Tibial artery (tissue), 4 donors: ENCODE measurements at regions not wholly inside any gene's neighbourhood (a gene's known extent, or its start where the extent isn't known, plus 50 kb on each side); places are given as distances from the start of the nearest gene placed in this dataset.

Experiments
- DNase-seq, 2 donors: peaks; one replicate each; pipeline ENCODE4 v3.0.0-alpha.2; 2019
- H3K27ac ChIP-seq, 2 donors: fragments of 200-600 bp; sonication (generic) in 1 of 2; 1 replicate in 1 of 2; 2 replicates in 1 of 2; pipeline ENCODE4 v1.5.1; 2018 to 2019; ENCODE audit warnings: mild to moderate bottlenecking in 1 of 2
- H3K27me3 ChIP-seq, 2 donors: fragments of 200-600 bp; sonication (generic) in 1 of 2; one replicate each; pipeline versions ENCODE4 v1.5.1 to v1.6.0; 2016 to 2019
- H3K36me3 ChIP-seq, 3 donors: fragments of 200-600 bp; sonication (generic) in 2 of 3; one replicate each; pipeline ENCODE4 v1.5.1; 2016 to 2019; ENCODE audit warnings: mild to moderate bottlenecking in 2 of 3
- H3K4me1 ChIP-seq, 4 donors: fragments of 200-600 bp; sonication (generic) in 2 of 4; 1 replicate in 3 of 4; 2 replicates in 1 of 4; pipeline ENCODE4 v1.5.1; 2016 to 2019
- H3K4me3 ChIP-seq, 2 donors: fragments of 200-600 bp; sonication (generic) in 1 of 2; 1 replicate in 1 of 2; 2 replicates in 1 of 2; pipeline ENCODE4 v1.5.1; 2018 to 2019; ENCODE audit warnings: mild to moderate bottlenecking in 2 of 2
- H3K9me3 ChIP-seq, 3 donors: fragments of 200-600 bp; sonication (generic) in 1 of 3; one replicate each; pipeline ENCODE4 v1.5.1; 2016 to 2019
- intact Hi-C: fragments of 100-400 bp; cut with DNase I; formaldehyde crosslinking; loops from one replicate; pipeline ENCODE4 v1.15.0; 2023; ENCODE audit warnings: low total_unique reads
- TF ChIP-seq, protein P1 (sequence below), 2 experiments: fragments of 200-600 bp in 1 of 2; fragments of 450-650 bp in 1 of 2; IDR thresholded peaks; one replicate each; pipeline ENCODE4 v1.5.1; 2017 to 2019; ENCODE audit warnings: antibody characterized with exemption in 2 of 2, mild to moderate bottlenecking in 1 of 2, moderate library complexity in 1 of 2

DNA sequence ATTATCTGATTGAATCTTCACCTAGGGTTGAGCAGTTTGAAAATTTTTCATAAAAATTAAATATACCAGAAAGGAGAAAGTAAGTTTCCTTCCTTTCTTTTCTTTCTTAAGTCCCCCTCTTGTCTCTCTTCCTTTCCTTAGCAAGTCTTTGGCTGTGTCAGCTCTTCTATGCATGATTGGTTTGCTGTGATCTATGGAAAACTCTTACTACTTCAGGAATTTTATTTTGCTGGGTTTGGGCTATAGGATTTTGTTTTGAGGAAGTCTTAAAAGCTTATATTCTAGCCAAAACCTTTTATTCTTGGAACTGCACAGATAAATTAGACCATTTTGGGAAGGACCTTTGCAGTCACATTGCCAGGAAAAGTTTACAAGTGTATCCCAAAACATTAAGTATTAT is 173.4 kb upstream of the CITED2 start:
- Histone ChIP-seq H3K27me3 (no peaks in the 10 kb centered on the region), H3K27ac (peak overlapping the region in 1 of 2 donors; percentile 23), H3K4me1 (peaks cover 0 to 32% (median 23%) of the 10 kb centered on the region in 4 donors), H3K36me3 (no peaks in the 10 kb centered on the region), H3K9me3 (no peaks in the 10 kb centered on the region), H3K4me3 (no peak overlapping the region)
- intact Hi-C loops, result no loop called here
- TF ChIP-seq, protein P1, sequence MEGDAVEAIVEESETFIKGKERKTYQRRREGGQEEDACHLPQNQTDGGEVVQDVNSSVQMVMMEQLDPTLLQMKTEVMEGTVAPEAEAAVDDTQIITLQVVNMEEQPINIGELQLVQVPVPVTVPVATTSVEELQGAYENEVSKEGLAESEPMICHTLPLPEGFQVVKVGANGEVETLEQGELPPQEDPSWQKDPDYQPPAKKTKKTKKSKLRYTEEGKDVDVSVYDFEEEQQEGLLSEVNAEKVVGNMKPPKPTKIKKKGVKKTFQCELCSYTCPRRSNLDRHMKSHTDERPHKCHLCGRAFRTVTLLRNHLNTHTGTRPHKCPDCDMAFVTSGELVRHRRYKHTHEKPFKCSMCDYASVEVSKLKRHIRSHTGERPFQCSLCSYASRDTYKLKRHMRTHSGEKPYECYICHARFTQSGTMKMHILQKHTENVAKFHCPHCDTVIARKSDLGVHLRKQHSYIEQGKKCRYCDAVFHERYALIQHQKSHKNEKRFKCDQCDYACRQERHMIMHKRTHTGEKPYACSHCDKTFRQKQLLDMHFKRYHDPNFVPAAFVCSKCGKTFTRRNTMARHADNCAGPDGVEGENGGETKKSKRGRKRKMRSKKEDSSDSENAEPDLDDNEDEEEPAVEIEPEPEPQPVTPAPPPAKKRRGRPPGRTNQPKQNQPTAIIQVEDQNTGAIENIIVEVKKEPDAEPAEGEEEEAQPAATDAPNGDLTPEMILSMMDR (IDR thresholded peaks at IDR 0.05), result no peak
- no peak for DNase-seq

DNA sequence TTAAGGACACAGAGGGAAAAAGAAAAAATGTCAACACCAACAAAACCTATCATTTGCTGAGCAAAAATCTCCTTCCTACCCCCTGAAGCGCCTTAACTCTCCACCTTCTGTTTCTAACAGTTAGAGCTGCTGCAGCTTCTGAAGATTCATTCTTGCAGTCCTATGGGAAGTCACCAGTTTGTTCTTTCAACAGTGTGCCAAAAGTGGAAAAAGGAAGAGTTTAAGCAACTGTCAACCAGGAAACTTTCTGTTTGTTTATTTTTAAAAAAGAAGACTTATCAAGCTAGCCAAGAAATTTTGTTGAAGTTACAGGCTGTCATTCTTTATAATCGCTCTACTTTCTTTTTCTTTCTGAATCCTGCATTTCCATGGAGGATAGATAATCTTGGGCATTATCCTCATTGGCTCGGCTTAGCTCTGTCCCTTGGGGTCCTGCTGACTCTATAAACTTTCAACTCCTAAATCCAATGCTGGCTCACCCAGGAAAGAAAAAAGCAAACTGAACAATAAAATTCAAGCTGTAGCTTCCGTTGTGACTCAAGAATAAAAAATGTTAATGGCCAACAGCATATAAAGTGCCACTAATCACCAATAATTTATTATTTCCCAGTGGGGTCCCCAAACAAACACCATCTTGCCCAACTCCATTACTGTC is 172.8 kb upstream of the CITED2 start:
- H3K27me3 ChIP-seq, result no peaks in the 10 kb centered on the region
- H3K4me3 ChIP-seq, result no peak overlapping the region
- no peaks in the 10 kb centered on the region for H3K36me3 ChIP-seq
- peak overlapping the region in 1 of 2 donors; percentile 23 for H3K27ac ChIP-seq
- DNase-seq, result no peak
- H3K4me1 ChIP-seq, result peaks cover 0 to 32% (median 23%) of the 10 kb centered on the region in 4 donors
- no peaks in the 10 kb centered on the region for H3K9me3 ChIP-seq
- intact Hi-C loops, result no loop called here
- TF ChIP-seq, protein P1 (IDR thresholded peaks at IDR 0.05), result no peak

DNA sequence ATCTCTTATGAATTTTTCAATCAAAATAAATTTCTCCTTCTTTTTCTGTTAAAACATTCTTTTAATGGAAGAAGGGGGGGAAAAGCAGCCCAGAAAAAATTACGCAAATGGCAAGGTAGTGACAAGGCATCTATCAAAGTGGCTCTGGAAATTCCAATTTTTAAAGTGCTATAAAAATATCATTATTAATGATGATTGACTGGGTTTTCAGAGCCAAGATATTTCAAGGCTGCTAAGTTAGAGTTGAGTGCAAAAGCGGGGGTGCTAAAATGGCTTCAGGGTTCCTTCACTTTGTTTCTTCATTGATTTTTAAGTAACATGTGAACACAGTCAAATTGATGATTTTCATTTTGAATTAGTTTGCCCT is 171.6 kb upstream of the CITED2 start:
- DNase-seq, result no peak
- intact Hi-C loops, result no loop called here
- H3K27ac ChIP-seq, result peak overlapping the region in 1 of 2 donors; percentile 27
- H3K4me3 ChIP-seq, result no peak overlapping the region
- TF ChIP-seq, protein P1 (IDR thresholded peaks at IDR 0.05), result no peak
- H3K9me3 ChIP-seq, result no peaks in the 10 kb centered on the region
- H3K36me3 ChIP-seq, result no peaks in the 10 kb centered on the region
- H3K27me3 ChIP-seq, result no peaks in the 10 kb centered on the region
- peaks cover 0 to 34% (median 23%) of the 10 kb centered on the region in 4 donors for H3K4me1 ChIP-seq

DNA sequence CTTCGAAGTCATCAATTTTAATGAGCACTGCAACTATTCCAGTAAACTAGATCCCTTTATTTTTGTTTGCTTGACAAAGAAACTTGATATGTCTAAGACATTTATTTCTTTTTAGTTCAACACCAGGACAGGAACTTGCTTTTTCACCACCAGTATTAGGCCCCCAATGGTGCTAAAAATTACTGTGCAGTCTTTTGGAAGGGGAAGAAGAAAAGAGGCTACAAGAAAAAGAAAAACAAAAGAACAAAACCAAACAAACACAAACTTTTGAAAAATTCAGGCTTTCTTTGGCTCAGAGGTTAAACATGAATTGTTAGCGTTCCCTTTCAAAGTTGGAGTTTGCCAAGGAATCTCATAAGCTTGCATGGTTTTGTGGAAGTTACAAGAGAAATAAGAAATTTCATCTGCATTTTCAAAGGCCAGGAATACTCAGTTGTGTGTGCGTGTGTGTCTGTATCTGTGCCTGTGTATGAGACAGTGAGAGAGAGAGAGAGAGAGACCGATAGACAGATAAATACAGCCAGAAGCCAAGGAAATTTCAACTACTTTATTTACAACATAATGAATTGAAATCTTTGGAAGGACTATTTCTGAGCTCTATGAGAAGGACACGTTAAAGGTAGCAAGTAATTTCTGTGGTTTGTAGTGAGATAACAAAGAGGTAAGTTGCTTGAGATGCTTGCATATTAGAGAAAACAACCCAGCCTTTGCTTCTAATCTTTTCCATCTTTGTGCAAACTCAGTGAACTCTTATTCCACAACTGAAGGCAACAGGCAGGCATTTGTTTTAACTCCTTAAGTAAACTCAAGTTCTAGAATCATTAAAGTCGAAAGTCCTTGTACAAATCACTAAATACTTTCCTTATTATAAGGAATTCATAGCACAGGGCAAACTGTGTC is 171.0 kb upstream of the CITED2 start:
- intact Hi-C loops, result no loop called here
- H3K4me1 ChIP-seq, result peaks cover 0 to 41% (median 26%) of the 10 kb centered on the region in 4 donors
- no peak overlapping the region for H3K4me3 ChIP-seq
- TF ChIP-seq, protein P1 (IDR thresholded peaks at IDR 0.05), result no peak
- H3K36me3 ChIP-seq, result no peaks in the 10 kb centered on the region
- DNase-seq, result no peak
- no peaks in the 10 kb centered on the region for H3K9me3 ChIP-seq
- peak overlapping the region; percentile 18 to 27 for H3K27ac ChIP-seq
- H3K27me3 ChIP-seq, result no peaks in the 10 kb centered on the region

DNA sequence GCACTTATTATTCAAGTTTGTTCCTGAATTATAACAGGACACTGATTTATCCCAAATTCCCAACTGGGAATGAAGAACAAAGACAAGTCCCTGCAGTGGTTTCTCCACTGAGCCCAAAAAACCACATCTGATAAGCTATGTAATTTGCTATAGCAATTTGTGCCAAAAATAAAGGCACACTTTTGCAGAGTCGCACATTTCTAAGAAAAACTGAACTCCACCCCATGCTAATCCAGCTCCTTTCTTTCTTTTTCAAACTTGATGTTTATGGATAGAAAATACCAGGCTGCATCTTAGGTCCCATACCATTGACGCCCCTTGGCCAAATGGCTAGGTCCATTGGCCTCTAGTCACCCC is 170.2 kb upstream of the CITED2 start:
- peak overlapping the region; percentile 18 to 27 for H3K27ac ChIP-seq
- H3K9me3 ChIP-seq, result no peaks in the 10 kb centered on the region
- DNase-seq, result no peak
- TF ChIP-seq, protein P1 (IDR thresholded peaks at IDR 0.05), result no peak
- peaks cover 0 to 48% (median 33%) of the 10 kb centered on the region in 4 donors for H3K4me1 ChIP-seq
- H3K36me3 ChIP-seq, result no peaks in the 10 kb centered on the region
- no peak overlapping the region for H3K4me3 ChIP-seq
- intact Hi-C loops, result no loop called here
- H3K27me3 ChIP-seq, result no peaks in the 10 kb centered on the region
